H1 (cell line): ENCODE measurements at regions not wholly inside any gene's neighbourhood (a gene's known extent, or its start where the extent isn't known, plus 50 kb on each side); places are given as distances from the start of the nearest gene placed in this dataset.

Source experiments
- CTCF ChIA-PET: fragments of 300-600 bp; sonication (Branson Sonifier 250); formaldehyde crosslinking; loops from one replicate; lab custom pipeline; 2021; ENCODE audit not compliant: partially characterized antibody; lab: Charles Lee
- POLR2A ChIA-PET: fragments of 300-600 bp; sonication (Branson Sonifier 250); formaldehyde crosslinking; loops from one replicate; lab custom pipeline; 2021; ENCODE audit warnings: inconsistent platforms; ENCODE audit not compliant: partially characterized antibody; lab: Charles Lee
- DNase-seq, 2 experiments: peaks; one replicate each; pipeline versions ENCODE4 v3.0.0 to v3.0.0-alpha.2; 2010 to 2022; ENCODE audit warnings: low spot score in 2 of 2, low read depth in 1 of 2, mixed read lengths in 1 of 2
- FAIRE-seq: peaks from 2 replicates; lab custom pipeline; 2011; peaks lifted over from hg19 to GRCh38; lab: Jason Lieb, UNC
- H2AFZ ChIP-seq: 2 replicates; pipeline ENCODE4 v1.8.1; 2012; ENCODE audit warnings: low read length, inconsistent platforms
- H2AK5ac ChIP-seq: 2 replicates; pipeline ENCODE4 v1.6.1; 2013; ENCODE audit warnings: low read depth, low read length
- H2BK120ac ChIP-seq: replicated peaks from 2 replicates; pipeline ENCODE3; 2013; ENCODE audit warnings: low read depth, low read length, inconsistent platforms
- H2BK12ac ChIP-seq: 2 replicates; pipeline ENCODE4 v1.6.1; 2013; ENCODE audit warnings: low read depth, low read length
- H2BK15ac ChIP-seq: 2 replicates; pipeline ENCODE4 v1.6.1; 2013; ENCODE audit warnings: low read length
- H2BK20ac ChIP-seq: 2 replicates; pipeline ENCODE4 v1.6.1; 2013; ENCODE audit warnings: low read length
- H2BK5ac ChIP-seq: 2 replicates; pipeline ENCODE4 v1.6.1; 2013; ENCODE audit warnings: low read depth, low read length
- H3K14ac ChIP-seq: 2 replicates; pipeline ENCODE4 v1.6.1; 2013; ENCODE audit warnings: inconsistent platforms; ENCODE audit not compliant: insufficient read length
- H3K18ac ChIP-seq: 2 replicates; pipeline ENCODE4 v1.6.1; 2013; ENCODE audit warnings: low read length; ENCODE audit errors: extremely low read depth
- H3K23ac ChIP-seq: 2 replicates; pipeline ENCODE4 v1.6.1; 2013; ENCODE audit warnings: inconsistent platforms; ENCODE audit not compliant: insufficient read length
- H3K23me2 ChIP-seq: 2 replicates; pipeline ENCODE4 v1.6.1; 2013; ENCODE audit warnings: low read depth, low read length
- H3K27ac ChIP-seq: 2 replicates; pipeline ENCODE4 v1.6.1; 2011; ENCODE audit warnings: low read depth, low read length, inconsistent platforms
- H3K27me3 ChIP-seq, 4 experiments: replicated peaks in 1 of 4; 1 replicate in 1 of 4; 2 replicates in 3 of 4; pipeline versions ENCODE4 v1.6.1 to v1.8.1; 2011 to 2013; ENCODE audit warnings: low read length in 3 of 4, mild to moderate bottlenecking in 3 of 4, inconsistent platforms in 2 of 4, mixed read lengths in 2 of 4, moderate library complexity in 1 of 4; ENCODE audit not compliant: control insufficient read depth in 3 of 4, insufficient read depth in 3 of 4; ENCODE audit errors: extremely low read depth in 1 of 4
- H3K36me3 ChIP-seq, 4 experiments: 2 replicates each; pipeline versions ENCODE4 v1.6.1 to v1.8.1; 2011 to 2013; ENCODE audit warnings: mild to moderate bottlenecking in 4 of 4, low read length in 3 of 4, moderate library complexity in 2 of 4, control low read depth in 1 of 4, inconsistent platforms in 1 of 4; ENCODE audit not compliant: insufficient read depth in 4 of 4, control insufficient read depth in 2 of 4
- H3K4ac ChIP-seq: replicated peaks from 2 replicates; pipeline ENCODE3; 2013; ENCODE audit warnings: low read length, low read depth, mixed read lengths, inconsistent platforms; ENCODE audit not compliant: insufficient read length
- H3K4me1 ChIP-seq, 4 experiments: replicated peaks in 1 of 4; 1 replicate in 1 of 4; 2 replicates in 3 of 4; pipeline versions ENCODE4 v1.6.1 to v1.8.1; 2011 to 2013; ENCODE audit warnings: low read length in 3 of 4, inconsistent platforms in 2 of 4, mixed read lengths in 1 of 4; ENCODE audit not compliant: insufficient read depth in 4 of 4, control insufficient read depth in 3 of 4
- H3K4me2 ChIP-seq, 2 experiments: 2 replicates each; pipeline versions ENCODE4 v1.6.1 to v1.8.1; 2011 to 2013; ENCODE audit warnings: low read depth in 2 of 2, low read length in 2 of 2, control low read depth in 1 of 2, inconsistent platforms in 1 of 2, mild to moderate bottlenecking in 1 of 2; ENCODE audit not compliant: insufficient read depth in 1 of 2
- H3K4me3 ChIP-seq, 4 experiments: fragments of 200-600, 300-600 bp in 1 of 4; sonication (generic), shearing (Covaris generic), sonication (Bioruptor Twin) in 1 of 4; 2 replicates each; pipeline versions ENCODE4 v1.5.1 to v1.8.1; 2011 to 2016; ENCODE audit warnings: low read length in 4 of 4, low read depth in 3 of 4, control low read depth in 2 of 4, inconsistent platforms in 2 of 4, mild to moderate bottlenecking in 2 of 4, mixed read lengths in 1 of 4, moderate library complexity in 1 of 4; ENCODE audit not compliant: insufficient read depth in 2 of 4; ENCODE audit errors: extremely low read depth in 1 of 4
- H3K56ac ChIP-seq: replicated peaks from 2 replicates; pipeline ENCODE3; 2013; ENCODE audit warnings: low read depth, mild to moderate bottlenecking, mixed read lengths, low read length, inconsistent platforms; ENCODE audit not compliant: insufficient read length
- H3K79me1 ChIP-seq: 2 replicates; pipeline ENCODE4 v1.6.1; 2013; ENCODE audit warnings: low read depth, low read length, control low read depth
- H3K79me2 ChIP-seq, 2 experiments: 2 replicates each; pipeline versions ENCODE4 v1.6.1 to v1.8.1; 2012 to 2013; ENCODE audit warnings: low read length in 2 of 2, mild to moderate bottlenecking in 2 of 2, inconsistent platforms in 1 of 2; ENCODE audit not compliant: insufficient read depth in 2 of 2, control insufficient read depth in 1 of 2
- H3K9ac ChIP-seq, 4 experiments: replicated peaks in 1 of 4; 1 replicate in 1 of 4; 2 replicates in 3 of 4; pipeline versions ENCODE4 v1.6.1 to v1.8.1; 2011 to 2013; ENCODE audit warnings: low read depth in 3 of 4, low read length in 3 of 4, control low read depth in 2 of 4, mild to moderate bottlenecking in 2 of 4, moderate library complexity in 2 of 4, inconsistent platforms in 1 of 4; ENCODE audit errors: extremely low read depth in 1 of 4
- H3K9me3 ChIP-seq, 2 experiments: 2 replicates each; pipeline versions ENCODE4 v1.6.1 to v1.8.1; 2012 to 2013; ENCODE audit warnings: mild to moderate bottlenecking in 2 of 2, moderate library complexity in 2 of 2, control low read depth in 1 of 2, inconsistent platforms in 1 of 2, low read depth in 1 of 2, low read length in 1 of 2, mixed read lengths in 1 of 2; ENCODE audit not compliant: insufficient read depth in 2 of 2
- H4K20me1 ChIP-seq, 2 experiments: replicated peaks in 1 of 2; 2 replicates each; pipeline versions ENCODE3 to v1.8.1; 2011 to 2013; ENCODE audit warnings: inconsistent platforms in 2 of 2, low read length in 2 of 2, mild to moderate bottlenecking in 1 of 2; ENCODE audit not compliant: insufficient read depth in 2 of 2, control insufficient read depth in 1 of 2
- H4K5ac ChIP-seq: 2 replicates; pipeline ENCODE4 v1.6.1; 2013; ENCODE audit warnings: low read length, low read depth, mixed read lengths, inconsistent platforms; ENCODE audit not compliant: insufficient read length
- H4K8ac ChIP-seq: 2 replicates; pipeline ENCODE4 v1.8.0; 2013; ENCODE audit warnings: mild to moderate bottlenecking, moderate library complexity, low read length, inconsistent platforms; ENCODE audit not compliant: insufficient read depth; ENCODE audit errors: extremely low read depth
- H4K91ac ChIP-seq: replicated peaks from 2 replicates; pipeline ENCODE3; 2013; ENCODE audit warnings: low read length, mixed read lengths, inconsistent platforms; ENCODE audit not compliant: insufficient read length
- KDM5A ChIP-seq: fragments of 200-600 bp; IDR thresholded peaks from 2 replicates; pipeline ENCODE4 v1.7.1; 2012; ENCODE audit warnings: mild to moderate bottlenecking, low read length, inconsistent platforms, mixed read lengths
- NRF1 ChIP-seq: IDR thresholded peaks from 2 replicates; pipeline ENCODE4 v1.6.1; 2011; ENCODE audit warnings: mild to moderate bottlenecking, low read depth, low read length, improper control_type of control experiment
- POLR2A ChIP-seq, 2 experiments: IDR thresholded peaks; 1 replicate in 1 of 2; 2 replicates in 1 of 2; pipeline ENCODE4 v1.6.1; 2011; ENCODE audit warnings: low read depth in 2 of 2, low read length in 2 of 2, mild to moderate bottlenecking in 2 of 2; ENCODE audit errors: control extremely low read depth in 1 of 2
- POLR2AphosphoS5 ChIP-seq: IDR thresholded peaks from 2 replicates; pipeline ENCODE4 v1.6.1; 2011; ENCODE audit warnings: low read depth, low read length
- RNF2 ChIP-seq: fragments of 200-900, 300-1000 bp; sonication (generic); IDR thresholded peaks from 2 replicates; pipeline ENCODE4 v1.7.1; 2016; ENCODE audit warnings: borderline replicate concordance, low read depth, mild to moderate bottlenecking, antibody characterized with exemption, low read length; ENCODE audit not compliant: poor library complexity, severe bottlenecking; ENCODE audit errors: missing control alignments
- SP1 ChIP-seq: IDR thresholded peaks from 2 replicates; pipeline ENCODE4 v1.6.1; 2011; ENCODE audit warnings: low read depth, low read length
- SUZ12 ChIP-seq: fragments of 200-600 bp; sonication (generic); IDR thresholded peaks from 2 replicates; pipeline ENCODE4 v1.6.1; 2012; ENCODE audit warnings: mild to moderate bottlenecking, inconsistent platforms, low read length, moderate library complexity, mixed read lengths
- TEAD4 ChIP-seq: IDR thresholded peaks from 2 replicates; pipeline ENCODE4 v1.6.1; 2012; ENCODE audit warnings: low read depth, low read length, inconsistent platforms, mixed read lengths
- WGBS, 2 experiments: shearing (Covaris generic) in 1 of 2; methylation state at CpG; one replicate each; pipeline versions ENCODE4 v1.1.6 to v1.1.7; 2013 to 2015; ENCODE audit warnings: low lambda C conversion rate in 2 of 2, mixed read lengths in 2 of 2, inconsistent platforms in 1 of 2, low coverage in 1 of 2, missing lambda C conversion rate in 1 of 2; ENCODE audit not compliant: insufficient replicate concordance in 2 of 2, insufficient coverage in 1 of 2, insufficient read length in 1 of 2; ENCODE audit errors: extremely low coverage in 1 of 2, missing lambda C conversion rate in 1 of 2; 5-methylcytosine and 5-hydroxymethylcytosine counted together
- TF ChIP-seq, protein P1 (sequence below): IDR thresholded peaks from 2 replicates; pipeline ENCODE4 v1.6.1; 2011; ENCODE audit warnings: low read length, improper control_type of control experiment
- TF ChIP-seq, protein P2 (sequence below), 3 experiments: IDR thresholded peaks; 1 replicate in 2 of 3; 2 replicates in 1 of 3; pipeline versions ENCODE4 v1.5.1 to v1.6.1; 2011; ENCODE audit warnings: low read length in 3 of 3, mild to moderate bottlenecking in 3 of 3, inconsistent platforms in 2 of 3, low read depth in 1 of 3, moderate library complexity in 1 of 3; ENCODE audit not compliant: insufficient read depth in 1 of 3; ENCODE audit errors: control extremely low read depth in 1 of 3
- TF ChIP-seq, protein P3 (sequence below): IDR thresholded peaks from 2 replicates; pipeline ENCODE4 v1.6.1; 2012; ENCODE audit warnings: inconsistent platforms

DNA sequence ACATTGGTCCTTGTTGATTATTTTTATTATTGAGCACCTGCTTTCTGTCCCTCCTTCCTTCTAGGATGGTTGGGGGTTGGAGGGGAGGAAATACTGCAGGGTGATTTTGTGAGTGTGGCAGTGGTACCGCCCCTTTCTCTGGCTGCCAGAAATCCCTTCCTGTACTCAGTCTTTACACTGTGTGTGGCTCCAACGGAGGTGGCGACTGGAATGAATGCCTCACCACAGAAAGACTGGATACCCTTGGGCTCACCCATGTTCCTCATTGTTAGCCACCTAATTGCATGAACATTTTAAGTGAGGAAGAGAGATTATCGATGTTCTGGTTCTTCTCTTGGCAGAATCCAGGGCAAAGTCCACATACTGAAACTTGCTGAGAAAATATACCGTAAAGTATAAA lies 272.0 kb upstream of the E2F7 start:
- H3K4me1 ChIP-seq = peaks cover 0 to 2% (median 0%) of the 10 kb centered on the region in 4 experiments; a peak in 3 of 7 replicates
- H3K4me2 ChIP-seq = no peak overlapping the region
- WGBS, 2 experiments = 93% methylated on average over 5 of the region's 5 CpGs; no CpG with 5 or more reads in 1 of the 2 experiments
- no peaks in the 10 kb centered on the region for H3K23me2 ChIP-seq
- no peak overlapping the region for H4K5ac ChIP-seq
- no peaks in the 10 kb centered on the region for H3K79me2 ChIP-seq
- no peak overlapping the region for H2AFZ ChIP-seq
- H4K8ac ChIP-seq = no peak overlapping the region
- H3K18ac ChIP-seq = no peak overlapping the region
- no peak overlapping the region for H3K23ac ChIP-seq
- no peaks in the 10 kb centered on the region for H3K36me3 ChIP-seq
- no peak overlapping the region for H3K4ac ChIP-seq
- no peak overlapping the region for H2AK5ac ChIP-seq
- H2BK120ac ChIP-seq = no peak overlapping the region
- H2BK12ac ChIP-seq = no peak overlapping the region
- no peak overlapping the region for H2BK15ac ChIP-seq
- no peak for FAIRE-seq
- H3K56ac ChIP-seq = no peak overlapping the region
- no peaks in the 10 kb centered on the region for H3K79me1 ChIP-seq
- no peaks in the 10 kb centered on the region for H3K27me3 ChIP-seq
- H3K27ac ChIP-seq = no peak overlapping the region
- H3K9me3 ChIP-seq = no peaks in the 10 kb centered on the region
- no peak for DNase-seq
- POLR2A ChIA-PET = no interaction called here
- no peak overlapping the region for H4K91ac ChIP-seq
- no peak overlapping the region for H3K9ac ChIP-seq
- no peak overlapping the region for H3K4me3 ChIP-seq
- H4K20me1 ChIP-seq = no peaks in the 10 kb centered on the region
- H2BK20ac ChIP-seq = no peak overlapping the region
- H2BK5ac ChIP-seq = no peak overlapping the region
- no peak overlapping the region for H3K14ac ChIP-seq
- CTCF ChIA-PET = interaction anchor here (0.9 kb wide), 1 partner anchor 134 kb away, joined by 3 read pairs; no protein-coding TSS in a partner anchor
- TF ChIP-seq RNF2 = no peak
- TF ChIP-seq SUZ12 = no peak
- no peak for TF ChIP-seq TEAD4
- TF ChIP-seq, protein P1, sequence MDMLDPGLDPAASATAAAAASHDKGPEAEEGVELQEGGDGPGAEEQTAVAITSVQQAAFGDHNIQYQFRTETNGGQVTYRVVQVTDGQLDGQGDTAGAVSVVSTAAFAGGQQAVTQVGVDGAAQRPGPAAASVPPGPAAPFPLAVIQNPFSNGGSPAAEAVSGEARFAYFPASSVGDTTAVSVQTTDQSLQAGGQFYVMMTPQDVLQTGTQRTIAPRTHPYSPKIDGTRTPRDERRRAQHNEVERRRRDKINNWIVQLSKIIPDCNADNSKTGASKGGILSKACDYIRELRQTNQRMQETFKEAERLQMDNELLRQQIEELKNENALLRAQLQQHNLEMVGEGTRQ = no peak
- no peak for TF ChIP-seq POLR2AphosphoS5
- no peak for TF ChIP-seq SP1
- TF ChIP-seq KDM5A = no peak
- no peak for TF ChIP-seq NRF1
- TF ChIP-seq, protein P2, sequence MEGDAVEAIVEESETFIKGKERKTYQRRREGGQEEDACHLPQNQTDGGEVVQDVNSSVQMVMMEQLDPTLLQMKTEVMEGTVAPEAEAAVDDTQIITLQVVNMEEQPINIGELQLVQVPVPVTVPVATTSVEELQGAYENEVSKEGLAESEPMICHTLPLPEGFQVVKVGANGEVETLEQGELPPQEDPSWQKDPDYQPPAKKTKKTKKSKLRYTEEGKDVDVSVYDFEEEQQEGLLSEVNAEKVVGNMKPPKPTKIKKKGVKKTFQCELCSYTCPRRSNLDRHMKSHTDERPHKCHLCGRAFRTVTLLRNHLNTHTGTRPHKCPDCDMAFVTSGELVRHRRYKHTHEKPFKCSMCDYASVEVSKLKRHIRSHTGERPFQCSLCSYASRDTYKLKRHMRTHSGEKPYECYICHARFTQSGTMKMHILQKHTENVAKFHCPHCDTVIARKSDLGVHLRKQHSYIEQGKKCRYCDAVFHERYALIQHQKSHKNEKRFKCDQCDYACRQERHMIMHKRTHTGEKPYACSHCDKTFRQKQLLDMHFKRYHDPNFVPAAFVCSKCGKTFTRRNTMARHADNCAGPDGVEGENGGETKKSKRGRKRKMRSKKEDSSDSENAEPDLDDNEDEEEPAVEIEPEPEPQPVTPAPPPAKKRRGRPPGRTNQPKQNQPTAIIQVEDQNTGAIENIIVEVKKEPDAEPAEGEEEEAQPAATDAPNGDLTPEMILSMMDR (IDR thresholded peaks at IDR 0.05; ENCODE audit: control extremely low read depth in 1 of 3, insufficient read depth in 1 of 3, low read depth in 1 of 3, low read length in 3 of 3) = no peak
- TF ChIP-seq, protein P3, sequence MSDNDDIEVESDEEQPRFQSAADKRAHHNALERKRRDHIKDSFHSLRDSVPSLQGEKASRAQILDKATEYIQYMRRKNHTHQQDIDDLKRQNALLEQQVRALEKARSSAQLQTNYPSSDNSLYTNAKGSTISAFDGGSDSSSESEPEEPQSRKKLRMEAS = no peak
- no peak for TF ChIP-seq POLR2A (IDR thresholded peaks at IDR 0.05; ENCODE audit: control extremely low read depth in 1 of 2, low read depth in 2 of 2, low read length in 2 of 2)
